ENCODE measurements at regions not wholly inside any gene's neighbourhood (a gene's known extent, or its start where the extent isn't known, plus 50 kb on each side); places are given as distances from the start of the nearest gene placed in this dataset.

DNA sequence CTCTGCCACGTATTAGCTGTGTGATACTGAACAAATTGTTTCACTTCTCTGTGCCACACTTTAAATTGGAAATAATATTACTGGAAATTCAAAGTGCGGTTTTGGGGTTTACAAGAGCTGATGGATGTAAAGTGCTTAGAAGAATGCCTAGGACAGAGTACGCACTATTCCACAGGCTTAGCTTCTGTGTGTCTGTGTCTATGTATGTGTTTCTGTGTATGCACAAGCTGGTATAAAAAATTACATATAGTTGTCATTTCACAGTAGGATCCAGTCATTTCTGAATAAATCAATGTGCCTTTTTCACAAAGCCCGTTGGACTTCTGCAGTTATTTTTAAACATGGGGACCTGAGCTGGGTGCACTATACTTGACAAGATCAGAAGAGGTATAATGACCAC, 370.4 kb downstream of the TUSC7 start:
- DNase-seq (ENCODE audit: low spot score) = no peak

DNA sequence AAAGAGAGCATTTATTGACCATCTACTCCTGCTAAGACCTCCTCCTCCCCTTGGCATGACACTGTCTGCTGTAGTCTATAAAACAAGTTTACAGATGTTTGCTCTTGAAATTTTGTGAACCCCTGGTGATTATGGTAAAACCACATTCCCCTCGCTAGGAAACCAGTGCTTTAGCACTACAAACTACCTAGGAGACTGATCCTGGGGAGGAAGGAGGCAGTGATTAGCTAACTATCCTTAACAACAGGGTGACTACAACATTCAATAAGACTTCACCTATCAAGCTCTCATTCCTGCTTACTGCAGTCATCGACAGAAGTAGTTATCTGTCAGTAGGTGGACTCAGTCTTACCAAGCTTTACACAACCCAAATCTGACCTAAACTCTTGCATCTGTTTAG, 371.3 kb downstream of the TUSC7 start:
- DNase-seq (ENCODE audit: low spot score) = no peak

DNA sequence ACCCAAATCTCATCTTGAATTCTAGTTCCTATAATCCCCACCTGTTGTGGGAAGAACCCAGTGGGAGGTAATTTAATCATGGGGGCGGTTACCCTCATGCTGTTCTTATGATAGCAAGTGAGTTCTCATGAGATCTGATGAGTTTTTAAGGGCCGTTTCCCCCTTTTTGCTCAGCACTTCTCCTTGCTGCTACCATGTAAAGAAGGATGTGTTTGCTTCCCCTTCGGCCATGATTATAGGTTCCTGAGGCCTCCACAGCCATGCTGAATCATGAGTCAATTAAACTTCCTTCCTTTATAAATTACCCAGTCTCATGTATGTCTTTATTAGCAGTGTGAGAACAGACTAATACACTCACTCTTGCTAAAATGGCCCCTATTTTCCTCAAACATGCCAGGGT, 374.7 kb downstream of the TUSC7 start:
- DNase-seq (ENCODE audit: low spot score) = no peak

DNA sequence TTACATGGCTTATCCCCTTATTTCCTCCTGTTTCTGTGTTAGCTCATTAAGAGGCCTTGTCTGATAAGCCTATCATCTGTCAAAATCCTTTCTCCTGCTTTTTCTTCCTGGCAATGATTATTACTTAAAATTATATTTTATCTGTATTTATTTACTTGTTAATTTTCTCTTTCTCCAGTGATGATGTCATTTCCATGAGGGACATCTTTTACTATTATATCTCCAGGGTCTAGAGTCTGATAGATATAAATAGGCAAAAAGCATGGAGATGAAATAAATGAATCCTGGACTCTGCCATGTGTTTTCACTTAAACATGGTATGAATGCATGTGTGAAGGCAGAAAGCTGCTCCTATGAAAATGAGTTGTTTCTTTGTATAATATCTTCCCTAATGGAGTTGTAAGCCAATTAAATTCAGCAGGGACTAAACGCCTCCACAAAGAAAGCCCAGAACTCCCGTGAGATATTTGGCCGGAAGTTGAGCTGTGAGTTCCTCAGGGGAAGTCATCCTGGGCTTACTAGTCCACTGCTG, 375.2 kb downstream of the TUSC7 start:
- DNase-seq (ENCODE audit: low spot score) = no peak

DNA sequence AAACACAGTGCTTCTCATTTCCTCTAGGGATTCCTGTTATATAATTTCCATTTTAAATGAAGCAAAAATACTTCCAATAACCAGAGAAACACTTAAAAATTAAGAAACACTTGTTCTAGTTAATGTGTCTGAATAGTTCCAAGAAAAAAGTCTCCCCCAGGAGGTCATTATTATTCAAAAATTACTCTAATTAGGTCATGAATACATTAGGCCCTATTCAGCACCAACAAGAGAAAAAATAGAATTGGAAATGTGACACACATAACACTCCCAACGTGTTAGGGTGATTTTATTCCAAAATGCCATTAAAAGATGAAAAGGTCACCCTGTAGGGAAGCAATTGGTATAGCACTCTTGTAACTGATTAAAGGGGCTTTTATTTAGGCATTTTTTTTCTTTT, 382.1 kb downstream of the TUSC7 start:
- DNase-seq (ENCODE audit: low spot score) = no peak

DNA sequence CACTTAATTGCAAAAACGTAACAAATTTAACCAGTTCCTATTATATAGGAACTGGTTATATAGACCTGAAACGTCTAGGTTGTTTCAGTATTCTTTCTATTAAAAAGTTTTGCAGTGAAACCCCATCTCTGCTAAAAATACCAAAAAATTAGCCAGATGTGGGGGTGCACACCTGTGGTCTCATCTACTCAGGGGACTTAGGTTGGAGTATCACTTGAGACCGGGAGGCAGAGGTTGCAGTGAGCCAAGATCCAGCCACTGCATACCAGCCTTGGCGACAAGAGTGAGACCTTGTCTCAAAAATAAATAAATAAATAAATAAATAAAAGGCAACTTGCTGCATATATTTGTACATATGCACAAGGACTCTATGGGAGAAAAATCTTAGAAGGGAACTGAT, 387.0 kb downstream of the TUSC7 start:
- no peak for DNase-seq (ENCODE audit: low spot score)

DNA sequence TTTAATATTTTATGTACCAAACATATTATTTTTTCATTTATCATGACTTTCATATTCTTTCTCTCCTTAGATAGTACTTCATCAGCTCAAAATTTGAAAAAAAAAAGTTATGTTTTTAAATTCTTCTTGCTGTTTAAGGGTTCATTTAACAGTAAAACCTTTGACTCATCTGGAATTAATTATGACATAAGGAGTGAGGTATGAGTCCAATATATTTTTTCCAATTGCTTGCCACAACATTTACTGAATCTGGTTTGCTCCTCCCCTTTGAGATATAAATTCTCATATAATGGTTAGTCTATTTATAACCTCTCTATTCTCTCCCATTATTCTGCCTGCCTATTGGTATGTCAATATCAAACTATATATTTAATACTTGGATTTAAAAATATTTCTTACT, 387.8 kb downstream of the TUSC7 start:
- no peak for DNase-seq (ENCODE audit: low spot score)

DNA sequence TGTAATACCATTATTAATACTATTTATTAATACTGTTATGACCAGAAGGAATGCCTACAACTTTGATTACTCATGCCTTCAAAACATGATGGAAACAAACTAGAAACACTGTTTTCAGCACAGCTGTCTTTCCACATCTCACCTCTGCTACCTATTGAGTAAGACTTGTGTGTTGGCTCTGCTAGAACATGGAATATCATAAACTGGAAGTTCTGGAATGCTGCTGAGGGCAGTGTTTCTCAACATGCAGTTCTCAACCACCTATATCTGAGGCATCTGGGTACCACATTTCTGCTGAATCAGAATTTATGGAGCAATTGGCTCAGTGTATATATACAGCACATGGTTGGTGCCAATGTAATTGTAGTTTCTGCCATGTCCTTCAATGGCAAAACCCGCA, 392.1 kb downstream of the TUSC7 start:
- no peak for DNase-seq (ENCODE audit: low spot score)

DNA sequence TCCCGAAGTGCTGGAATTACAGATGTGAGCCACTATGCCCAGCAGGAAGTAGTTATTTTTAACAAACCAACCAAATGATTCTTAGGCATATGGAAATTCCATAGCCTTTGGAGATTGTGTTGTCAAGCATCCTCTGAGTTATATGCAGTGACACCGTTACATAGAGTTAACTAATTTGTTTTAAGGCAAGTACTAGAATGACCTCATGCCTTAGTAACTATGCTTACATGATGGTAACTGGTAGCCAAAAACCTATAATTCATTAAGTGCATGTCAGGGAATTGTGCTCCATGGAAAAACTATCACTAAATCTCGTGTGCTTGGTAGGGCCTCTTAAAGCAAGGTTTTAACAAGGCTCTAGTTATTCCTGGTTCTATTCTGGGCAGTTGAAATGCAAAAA, 392.8 kb downstream of the TUSC7 start:
- DNase-seq (ENCODE audit: low spot score) = no peak

DNA sequence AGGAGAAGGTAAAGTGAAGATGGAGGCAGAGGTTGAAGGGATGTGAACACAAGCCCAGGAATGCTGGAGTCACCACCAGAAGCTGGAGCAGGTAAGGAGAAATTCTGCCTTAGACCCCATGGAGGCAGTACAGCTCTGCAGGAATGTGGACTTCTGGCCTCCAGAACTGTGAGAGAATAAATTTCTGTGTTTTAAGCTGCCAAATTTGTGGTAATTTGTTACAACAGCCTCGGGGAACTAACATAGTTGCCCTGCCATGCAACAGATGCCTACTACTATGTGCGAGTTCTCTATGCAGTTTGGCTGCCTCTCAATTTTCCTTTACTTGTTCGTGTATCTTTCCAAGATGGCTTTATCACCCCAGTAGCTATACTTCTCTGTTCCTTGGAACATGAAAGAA, 394.1 kb downstream of the TUSC7 start:
- no peak for DNase-seq (ENCODE audit: low spot score)

DNA sequence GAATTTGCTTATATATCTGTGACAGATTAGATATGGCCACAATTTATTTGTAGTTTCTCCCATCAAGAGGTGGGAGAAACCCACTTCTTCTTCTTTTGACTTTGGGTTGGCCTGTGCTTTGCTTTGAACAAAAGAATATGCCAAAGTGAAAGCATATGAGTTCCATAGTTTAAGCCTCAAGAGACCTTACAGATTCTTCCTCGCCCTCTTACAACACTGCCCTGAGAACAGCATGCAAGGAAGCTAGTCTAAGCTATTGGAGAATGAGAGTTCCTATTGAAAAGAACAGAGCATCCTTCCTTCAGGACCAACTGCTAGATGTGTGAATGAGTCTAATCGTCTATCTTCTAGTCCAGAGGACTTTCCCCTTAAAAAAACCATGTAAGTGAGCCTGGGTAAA, 394.8 kb downstream of the TUSC7 start:
- no peak for DNase-seq (ENCODE audit: low spot score)

DNA sequence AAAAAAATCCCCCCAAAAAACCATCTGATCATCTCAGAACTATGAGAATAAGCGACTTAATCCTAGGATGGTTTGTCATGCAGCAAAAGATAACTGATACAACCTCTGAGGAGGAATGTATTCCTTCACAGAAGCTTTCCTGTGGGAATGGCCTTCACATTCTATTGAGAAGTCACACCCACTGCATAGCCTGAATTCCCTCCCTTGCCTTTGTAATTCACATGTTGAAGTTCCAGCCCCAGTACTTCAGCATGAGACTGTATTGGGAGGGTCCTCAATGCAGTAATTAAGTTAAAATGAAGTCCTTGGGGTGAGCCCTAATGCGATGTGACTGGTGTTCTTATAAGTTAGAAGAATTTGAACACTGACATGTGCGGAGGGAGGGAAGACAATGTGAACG, 395.2 kb downstream of the TUSC7 start:
- DNase-seq (ENCODE audit: low spot score) = no peak

DNA sequence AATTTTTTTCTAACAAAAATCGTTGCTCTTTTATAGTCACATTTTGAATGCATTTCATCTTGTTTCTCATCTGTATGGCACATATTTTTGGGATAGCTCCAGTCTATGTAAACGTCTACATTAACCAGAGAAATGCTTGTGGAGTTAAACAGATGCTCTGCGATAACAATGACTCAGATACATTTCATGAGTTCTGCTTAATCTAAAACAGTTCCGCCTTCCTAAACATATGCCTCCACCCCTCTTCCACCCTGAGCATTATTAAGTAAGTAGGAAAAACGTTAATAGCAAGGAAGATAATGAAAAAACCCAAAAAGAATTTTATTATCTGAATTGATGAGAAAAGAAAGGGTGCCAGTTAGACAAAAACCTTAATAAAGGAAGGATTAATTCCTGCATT, 396.1 kb downstream of the TUSC7 start:
- no peak for DNase-seq (ENCODE audit: low spot score)

DNA sequence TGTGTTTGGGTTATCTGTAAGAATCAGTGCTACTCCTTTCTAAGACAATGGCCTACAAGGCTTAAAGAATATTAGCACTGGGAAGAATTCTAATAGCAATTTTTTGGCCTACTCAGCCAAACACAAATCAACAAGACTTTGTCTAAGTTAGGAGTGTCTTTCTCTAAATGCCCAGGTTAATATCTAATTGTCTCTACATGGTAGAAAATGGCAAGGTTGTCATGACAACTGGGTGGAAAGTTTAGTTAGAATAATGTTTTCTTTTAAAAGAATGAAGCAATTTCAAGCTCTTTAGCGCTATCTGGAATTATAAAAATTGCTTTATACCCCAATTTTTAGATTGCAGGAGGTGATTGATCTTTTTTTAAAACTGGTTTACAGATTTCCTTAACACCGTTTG, 396.8 kb downstream of the TUSC7 start:
- DNase-seq (ENCODE audit: low spot score) = no peak

DNA sequence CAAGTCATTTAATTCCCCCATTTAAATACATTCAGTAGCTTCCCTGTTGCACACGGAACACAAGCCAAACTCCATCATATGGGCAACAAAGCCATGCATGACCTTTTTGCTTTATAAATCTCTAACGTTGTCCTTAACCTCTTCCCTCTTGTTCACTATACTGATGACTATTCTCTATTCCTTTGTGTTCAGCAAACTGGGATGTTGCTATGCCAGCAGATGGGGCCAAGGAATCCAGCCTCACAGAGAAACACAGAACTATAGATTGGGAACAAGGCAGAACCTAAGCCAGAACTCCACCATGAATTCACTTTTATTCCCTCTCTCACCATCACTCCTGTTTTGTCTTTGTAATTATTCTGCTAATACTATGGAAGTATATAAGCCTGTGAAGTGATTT, 398.4 kb downstream of the TUSC7 start:
- DNase-seq (ENCODE audit: low spot score) = no peak

DNA sequence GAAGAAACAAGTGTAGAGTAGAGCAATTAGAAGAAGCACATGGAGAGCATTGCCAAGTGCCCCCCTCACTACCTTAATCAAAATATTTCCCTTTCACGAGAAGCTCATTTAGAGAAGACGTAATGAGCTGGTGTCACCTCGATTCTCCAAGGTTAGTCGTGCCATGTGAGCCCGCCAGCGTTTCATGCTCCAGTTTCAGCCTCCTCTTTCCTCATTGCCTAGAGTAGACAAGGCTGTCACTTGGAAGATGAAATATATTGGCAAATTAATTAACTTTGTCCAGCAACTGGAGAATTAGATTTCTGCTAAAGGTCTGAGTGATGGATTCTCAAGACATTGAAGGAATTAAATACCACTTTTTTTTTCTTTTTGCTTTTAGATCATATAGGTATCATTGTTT, 399.6 kb downstream of the TUSC7 start:
- DNase-seq (ENCODE audit: low spot score) = no peak

DNA sequence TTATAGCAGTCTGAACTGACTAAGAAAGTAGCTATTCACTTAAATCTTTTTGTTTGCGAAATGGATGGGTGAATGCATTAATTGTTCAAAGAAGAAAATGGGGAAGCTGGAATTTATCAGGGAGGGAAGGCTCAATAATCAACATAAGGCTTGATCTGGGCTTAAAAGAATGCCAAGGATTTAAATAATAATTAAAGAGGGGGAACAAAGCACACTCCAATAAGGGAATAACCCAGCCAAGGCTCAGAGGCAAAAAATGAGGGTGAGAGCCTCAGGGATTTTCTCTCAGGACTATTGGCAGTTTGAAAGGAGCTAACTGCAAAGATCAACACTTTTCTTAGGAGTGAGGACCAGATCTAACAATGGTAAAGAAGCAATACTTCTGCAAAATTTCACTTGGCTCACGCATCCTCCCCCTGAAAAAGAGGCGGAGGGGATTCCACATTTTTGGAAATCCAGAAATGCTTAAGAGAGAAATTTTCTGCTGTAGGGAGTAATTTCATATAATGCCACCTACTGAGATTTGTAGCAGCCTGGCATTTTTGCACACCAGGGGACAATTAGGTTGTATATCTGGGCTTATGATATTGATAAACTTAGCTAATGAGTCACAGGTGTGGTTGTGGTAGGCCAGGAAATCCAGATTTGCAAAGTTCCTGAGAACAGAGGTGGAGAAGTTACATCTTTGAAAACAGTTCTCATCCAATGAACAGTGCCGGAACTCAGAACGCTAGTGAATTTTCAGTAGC, 405.1 kb downstream of the TUSC7 start:
- no peak for DNase-seq (ENCODE audit: low spot score)

DNA sequence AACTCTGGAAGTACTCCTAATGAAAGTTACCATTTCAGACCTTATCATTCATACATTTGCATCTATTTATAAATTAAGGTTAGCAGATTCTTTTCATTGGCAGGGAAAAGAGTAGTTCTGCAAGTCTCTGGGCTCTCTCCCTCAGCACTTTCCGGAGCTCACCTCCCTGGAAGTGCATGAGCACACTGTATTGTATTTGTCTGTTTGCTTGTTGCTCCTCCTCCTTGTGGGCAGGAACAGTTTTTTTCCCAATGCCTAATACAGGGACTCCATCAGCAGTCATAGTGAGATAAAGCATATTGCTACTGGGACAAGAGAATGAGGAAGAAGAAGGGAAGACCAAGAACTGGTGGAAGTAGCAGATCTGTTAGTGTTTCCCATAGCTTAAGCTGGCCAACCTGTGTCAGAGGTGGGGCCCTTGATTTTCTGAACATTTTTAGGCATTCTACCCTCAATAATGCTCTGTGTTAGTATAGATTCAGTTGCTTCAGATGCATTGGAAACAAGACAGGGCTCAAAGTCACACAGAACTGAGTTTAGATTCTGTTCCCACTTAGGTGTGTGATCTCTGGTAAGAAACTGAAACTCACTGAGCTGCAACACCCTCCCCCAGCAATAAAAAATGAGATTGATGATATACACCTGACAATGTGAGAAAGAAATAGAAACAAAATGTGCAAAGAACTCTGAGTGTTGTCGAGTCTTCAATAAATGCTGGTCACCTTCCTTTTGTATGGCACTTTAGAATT, 407.8 kb downstream of the TUSC7 start:
- no peak for DNase-seq (ENCODE audit: low spot score)

DNA sequence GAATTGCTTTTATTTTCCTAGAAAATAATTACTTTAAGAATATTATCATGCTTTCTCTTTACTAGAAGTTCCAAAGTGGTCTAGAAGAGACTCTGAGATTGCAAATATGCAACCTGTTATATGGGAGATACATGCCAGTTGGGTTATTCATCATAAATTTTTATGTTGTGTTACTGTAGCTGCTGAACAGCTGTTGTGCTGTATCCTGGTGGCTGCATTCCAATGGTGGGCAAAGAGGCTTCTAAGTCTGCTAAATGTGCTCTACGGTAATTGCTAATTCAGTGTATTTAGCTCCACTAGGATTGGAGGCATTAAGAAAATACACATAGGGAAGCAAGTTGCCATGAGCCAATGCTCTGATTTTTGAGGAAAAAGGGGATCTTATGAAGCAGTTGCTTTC, 409.0 kb downstream of the TUSC7 start:
- DNase-seq (ENCODE audit: low spot score) = no peak

DNA sequence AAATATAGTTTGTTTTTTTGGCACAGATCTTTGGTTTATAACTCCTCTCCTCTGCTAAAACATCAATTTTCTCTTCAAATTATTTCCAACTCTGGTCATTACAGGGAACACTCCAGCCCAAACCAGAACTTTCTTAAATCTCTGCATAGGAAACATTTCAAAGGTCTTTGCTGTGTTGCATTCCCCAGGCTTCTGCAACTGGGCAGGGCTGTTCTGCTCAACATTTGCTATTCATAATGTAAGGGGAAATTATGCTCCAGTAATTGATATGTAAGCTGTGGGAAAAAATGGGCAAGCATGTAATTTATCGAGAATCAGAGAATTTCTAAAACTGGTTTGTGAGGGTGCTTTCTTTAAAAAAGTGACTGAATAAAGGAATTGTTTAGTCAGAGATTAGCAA, 410.4 kb downstream of the TUSC7 start:
- DNase-seq (ENCODE audit: low spot score) = no peak

DNA sequence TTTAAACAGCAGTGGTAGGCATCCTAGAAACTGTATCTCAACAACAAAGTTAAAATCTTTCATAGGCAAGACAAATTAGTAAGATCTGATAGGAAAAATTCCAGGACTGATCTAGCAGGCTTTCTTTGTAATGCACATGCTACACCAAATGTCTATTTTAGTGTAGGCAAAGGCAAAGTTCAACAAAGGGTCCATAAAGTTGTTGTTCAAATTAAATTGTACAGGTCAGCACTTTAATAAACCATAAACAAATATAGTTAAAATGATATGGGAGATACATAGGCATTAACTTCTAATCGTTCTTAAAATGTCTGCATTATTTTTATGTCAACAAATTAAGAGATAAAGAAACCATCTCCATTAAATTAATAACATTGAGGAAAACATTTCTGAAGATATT, 413.0 kb downstream of the TUSC7 start:
- DNase-seq (ENCODE audit: low spot score) = no peak

DNA sequence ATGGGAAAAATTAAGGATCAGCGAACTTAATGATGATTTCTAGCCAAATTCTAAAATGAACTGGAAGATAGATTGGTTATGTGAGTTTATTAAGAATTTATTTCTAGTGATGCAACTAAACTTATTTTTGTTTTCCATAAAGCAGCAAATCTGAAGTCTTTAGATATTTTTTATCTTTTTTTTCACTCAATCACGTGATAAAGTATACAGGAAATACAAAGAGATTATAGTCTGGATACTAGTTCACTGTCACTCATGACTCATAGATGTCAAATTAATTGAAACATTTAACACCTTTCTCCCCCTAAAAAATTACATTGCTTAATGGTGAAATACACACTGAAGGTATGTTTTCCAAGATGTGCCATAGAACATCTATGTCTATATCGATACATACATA, 416.9 kb downstream of the TUSC7 start:
- DNase-seq (ENCODE audit: low spot score) = no peak

DNA sequence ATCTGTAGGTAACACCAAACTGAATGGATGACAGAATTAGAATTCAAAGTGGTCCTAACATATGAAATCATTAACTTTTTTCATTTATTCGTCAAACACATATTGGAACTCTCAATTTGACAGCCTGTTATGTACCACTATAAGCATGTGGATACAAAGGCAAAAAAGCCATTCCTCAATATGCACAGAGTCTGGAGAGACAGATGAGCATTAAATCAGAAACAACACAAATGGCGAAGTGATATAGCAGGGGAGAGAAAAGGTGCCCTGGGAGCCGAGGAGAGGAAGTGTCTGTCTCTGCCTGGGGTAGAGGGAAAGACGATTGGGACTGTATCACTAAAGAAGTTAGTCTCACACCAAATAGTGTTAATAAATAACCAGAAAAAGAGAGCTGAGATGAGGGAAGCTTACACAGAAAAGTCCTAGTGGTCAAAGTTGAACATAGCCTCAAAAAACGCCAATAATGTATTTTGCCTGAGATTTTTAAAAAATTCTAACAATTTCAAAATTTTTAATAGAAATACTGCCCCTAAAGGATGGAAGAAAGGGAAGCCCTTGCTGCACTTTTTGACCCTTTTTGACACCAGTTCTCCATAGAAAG, 417.5 kb downstream of the TUSC7 start:
- no peak for DNase-seq (ENCODE audit: low spot score)

Data from COLO829 (cell line).